GM12872 (cell line): ENCODE measurements at regions not wholly inside any gene's neighbourhood (a gene's known extent, or its start where the extent isn't known, plus 50 kb on each side); places are given as distances from the start of the nearest gene placed in this dataset.

Experiments used
- CTCF ChIP-seq: IDR thresholded peaks from 3 replicates; pipeline ENCODE4 v1.5.1; 2011; ENCODE audit warnings: low read depth, mild to moderate bottlenecking, low read length, moderate library complexity; ENCODE audit not compliant: insufficient read depth

- TF ChIP-seq CTCF, result no peak
These were observed 114.8 kb downstream of the ARL4C start for GRCh38 chr2:234382131-234382530.

- no peak for TF ChIP-seq CTCF
These were observed 118.4 kb downstream of the ARL4C start for GRCh38 chr2:234378440-234378839.

- TF ChIP-seq CTCF, result no peak
These were observed 119.0 kb downstream of the ARL4C start for GRCh38 chr2:234377761-234378391.

GRCh38 chr2:234376229-234376628, 120.7 kb downstream of the ARL4C start:
- TF ChIP-seq CTCF, result no peak

GRCh38 chr2:234375176-234375880, 121.6 kb downstream of the ARL4C start:
- no peak for TF ChIP-seq CTCF

GRCh38 chr2:234374736-234375135, 122.1 kb downstream of the ARL4C start:
- TF ChIP-seq CTCF, result no peak

- TF ChIP-seq CTCF, result no peak
These were observed 122.8 kb downstream of the ARL4C start for GRCh38 chr2:234374150-234374508.
